Suprapubic skin (tissue), 4 donors: ENCODE measurements at regions not wholly inside any gene's neighbourhood (a gene's known extent, or its start where the extent isn't known, plus 50 kb on each side); places are given as distances from the start of the nearest gene placed in this dataset.

Experiments used
- DNase-seq, 2 donors: peaks; one replicate each; pipeline ENCODE4 v3.0.0-alpha.2; 2019; ENCODE audit warnings: low spot score in 2 of 2
- H3K27ac ChIP-seq: fragments of 200-600 bp; sonication (generic); one replicate; pipeline ENCODE4 v1.5.1; 2019
- H3K27me3 ChIP-seq: fragments of 200-600 bp; sonication (generic); one replicate; pipeline ENCODE4 v1.5.1; 2019
- H3K36me3 ChIP-seq: fragments of 200-600 bp; sonication (generic); one replicate; pipeline ENCODE4 v1.5.1; 2019
- H3K4me1 ChIP-seq: fragments of 200-600 bp; sonication (generic); one replicate; pipeline ENCODE4 v1.5.1; 2019
- H3K4me3 ChIP-seq: fragments of 200-600 bp; sonication (generic); one replicate; pipeline ENCODE4 v1.5.1; 2019; ENCODE audit warnings: mild to moderate bottlenecking
- H3K9me3 ChIP-seq: fragments of 200-600 bp; sonication (generic); one replicate; pipeline ENCODE4 v1.5.1; 2019
- CTCF ChIP-seq, 2 donors: fragments of 200-600 bp in 1 of 2; fragments of 450-650 bp in 1 of 2; sonication (generic) in 1 of 2; IDR thresholded peaks; one replicate each; pipeline ENCODE4 v1.5.1; 2016 to 2019; ENCODE audit warnings: antibody characterized with exemption in 2 of 2, mild to moderate bottlenecking in 1 of 2, moderate library complexity in 1 of 2
- EP300 ChIP-seq: sonication (generic); formaldehyde crosslinking; IDR thresholded peaks from one replicate; pipeline ENCODE4 v1.6.1; 2017; ENCODE audit warnings: antibody characterized with exemption
- POLR2A ChIP-seq, 2 donors: fragments of 450-650 bp; IDR thresholded peaks; one replicate each; pipeline ENCODE4 v1.6.1; 2017; ENCODE audit warnings: antibody characterized with exemption in 2 of 2, mild to moderate bottlenecking in 2 of 2, moderate library complexity in 2 of 2
- POLR2AphosphoS5 ChIP-seq, 3 donors: sonication (generic); formaldehyde crosslinking; IDR thresholded peaks; one replicate each; pipeline ENCODE4 v1.6.1; 2017; ENCODE audit warnings: antibody characterized with exemption in 3 of 3
- WGBS: methylation state at CpG from one replicate; pipeline ENCODE4 v1.1.5; 2018; 5-methylcytosine and 5-hydroxymethylcytosine counted together

GRCh38 chr2:219726916-219727315 lies 99.5 kb downstream of the SLC4A3 start:
- no peaks in the 10 kb centered on the region for H3K4me1 ChIP-seq
- DNase-seq = no peak
- H3K4me3 ChIP-seq = no peak overlapping the region
- no peak for TF ChIP-seq CTCF (IDR thresholded peaks at IDR 0.05)
- TF ChIP-seq POLR2A (IDR thresholded peaks at IDR 0.05) = no peak
- no peak for TF ChIP-seq POLR2AphosphoS5 (IDR thresholded peaks at IDR 0.05)
- no peak for TF ChIP-seq EP300
- WGBS = 85% methylated on average over 2 of the region's 2 CpGs
- no peak overlapping the region for H3K27ac ChIP-seq
- H3K27me3 ChIP-seq = no peaks in the 10 kb centered on the region
- no peaks in the 10 kb centered on the region for H3K36me3 ChIP-seq
- no peaks in the 10 kb centered on the region for H3K9me3 ChIP-seq

- WGBS = 79% methylated on average over 8 of the region's 8 CpGs
- Histone ChIP-seq H3K36me3 (no peaks in the 10 kb centered on the region), H3K4me1 (no peaks in the 10 kb centered on the region), H3K4me3 (no peak overlapping the region), H3K27me3 (no peaks in the 10 kb centered on the region), H3K27ac (no peak overlapping the region), H3K9me3 (no peaks in the 10 kb centered on the region)
- no peak for TF ChIP-seq POLR2A (IDR thresholded peaks at IDR 0.05)
- TF ChIP-seq POLR2AphosphoS5 (IDR thresholded peaks at IDR 0.05) = no peak
- no peak for TF ChIP-seq EP300
- TF ChIP-seq CTCF (IDR thresholded peaks at IDR 0.05) = no peak
- no peak for DNase-seq
These were observed 100.5 kb downstream of the SLC4A3 start for GRCh38 chr2:219727771-219728429.

- TF ChIP-seq POLR2AphosphoS5 (IDR thresholded peaks at IDR 0.05) (no peak), POLR2A (IDR thresholded peaks at IDR 0.05) (no peak), CTCF (IDR thresholded peaks at IDR 0.05) (no peak), EP300 (no peak)
- no peak for DNase-seq
- no peaks in the 10 kb centered on the region for H3K27me3 ChIP-seq
- 77% methylated on average over 9 of the region's 9 CpGs for WGBS
- no peaks in the 10 kb centered on the region for H3K36me3 ChIP-seq
- H3K4me3 ChIP-seq = no peak overlapping the region
- H3K4me1 ChIP-seq = no peaks in the 10 kb centered on the region
- no peaks in the 10 kb centered on the region for H3K9me3 ChIP-seq
- H3K27ac ChIP-seq = no peak overlapping the region
These were observed 101.6 kb downstream of the SLC4A3 start for GRCh38 chr2:219728991-219729487.

GRCh38 chr2:219731173-219731572 lies 103.7 kb downstream of the SLC4A3 start:
- no peaks in the 10 kb centered on the region for H3K9me3 ChIP-seq
- no peak for DNase-seq
- no peak overlapping the region for H3K27ac ChIP-seq
- no peaks in the 10 kb centered on the region for H3K27me3 ChIP-seq
- TF ChIP-seq CTCF (IDR thresholded peaks at IDR 0.05) = no peak
- TF ChIP-seq POLR2A (IDR thresholded peaks at IDR 0.05) = no peak
- no peak for TF ChIP-seq EP300
- TF ChIP-seq POLR2AphosphoS5 (IDR thresholded peaks at IDR 0.05) = no peak
- no peaks in the 10 kb centered on the region for H3K36me3 ChIP-seq
- 82% methylated on average over 3 of the region's 3 CpGs for WGBS
- no peaks in the 10 kb centered on the region for H3K4me1 ChIP-seq
- no peak overlapping the region for H3K4me3 ChIP-seq

- H3K36me3 ChIP-seq = no peaks in the 10 kb centered on the region
These were observed 105.7 kb downstream of the SLC4A3 start for GRCh38 chr2:219733106-219733505.

More at GRCh38 chr2:219733106-219733505, 105.7 kb downstream of the SLC4A3 start:
- no peak overlapping the region for H3K4me3 ChIP-seq
- H3K27me3 ChIP-seq = no peaks in the 10 kb centered on the region
- H3K9me3 ChIP-seq = no peaks in the 10 kb centered on the region
- WGBS = 77% methylated on average over 2 of the region's 2 CpGs
- TF ChIP-seq EP300 (no peak), POLR2A (IDR thresholded peaks at IDR 0.05) (no peak), CTCF (IDR thresholded peaks at IDR 0.05) (no peak), POLR2AphosphoS5 (IDR thresholded peaks at IDR 0.05) (no peak)
- no peak for DNase-seq
- no peak overlapping the region for H3K27ac ChIP-seq
- no peaks in the 10 kb centered on the region for H3K4me1 ChIP-seq
